ENCODE measurements at regions not wholly inside any gene's neighbourhood (a gene's known extent, or its start where the extent isn't known, plus 50 kb on each side); places are given as distances from the start of the nearest gene placed in this dataset.

GRCh38 chr5:7250611-7251010 is 145.3 kb upstream of the ADCY2 start (continued):
- no peak for TF ChIP-seq ATF2 (CRISPR knock-in tag; IDR thresholded peaks at IDR 0.05; ENCODE audit: borderline replicate concordance, low read depth)
- TF ChIP-seq, protein P1, sequence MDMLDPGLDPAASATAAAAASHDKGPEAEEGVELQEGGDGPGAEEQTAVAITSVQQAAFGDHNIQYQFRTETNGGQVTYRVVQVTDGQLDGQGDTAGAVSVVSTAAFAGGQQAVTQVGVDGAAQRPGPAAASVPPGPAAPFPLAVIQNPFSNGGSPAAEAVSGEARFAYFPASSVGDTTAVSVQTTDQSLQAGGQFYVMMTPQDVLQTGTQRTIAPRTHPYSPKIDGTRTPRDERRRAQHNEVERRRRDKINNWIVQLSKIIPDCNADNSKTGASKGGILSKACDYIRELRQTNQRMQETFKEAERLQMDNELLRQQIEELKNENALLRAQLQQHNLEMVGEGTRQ (CRISPR knock-in tag; IDR thresholded peaks at IDR 0.05) = no peak
- TF ChIP-seq JAZF1 (CRISPR knock-in tag; IDR thresholded peaks at IDR 0.05) = no peak
- TF ChIP-seq RORB (CRISPR knock-in tag; IDR thresholded peaks at IDR 0.05) = no peak

DNA sequence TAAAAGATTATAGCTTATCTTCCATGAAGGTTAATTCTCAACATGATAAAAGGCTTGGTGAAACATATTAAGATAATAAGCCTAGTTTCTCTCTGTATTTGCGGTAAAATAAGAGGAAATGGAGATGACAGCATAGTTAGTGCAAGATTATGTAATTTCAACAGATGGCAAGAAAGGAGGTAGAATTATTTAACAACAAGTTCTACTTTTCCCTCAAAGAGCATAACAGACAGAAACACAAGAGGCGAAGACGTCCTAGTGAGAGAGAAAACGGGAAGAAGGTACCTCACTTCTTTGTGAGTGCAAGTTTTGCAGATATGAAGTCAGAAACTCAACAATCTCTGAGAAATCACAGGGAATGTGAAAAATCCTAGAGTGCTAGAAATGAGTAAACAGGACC is 144.8 kb upstream of the ADCY2 start:
- peaks cover 8% of the 10 kb centered on the region for H3K9me3 Mint-ChIP-seq
- H3K4me3 Mint-ChIP-seq = no peak overlapping the region
- H3K36me3 Mint-ChIP-seq = peaks cover 3% of the 10 kb centered on the region; the same call in 1 of the 2 replicates
- H3K4me1 Mint-ChIP-seq = peaks cover 6% of the 10 kb centered on the region; the same call in 1 of the 2 replicates
- POLR2A ChIA-PET = no interaction called here
- H3K27me3 Mint-ChIP-seq (ENCODE audit: low read depth) = no peaks in the 10 kb centered on the region; the same call in 1 of the 2 replicates
- H3K27ac Mint-ChIP-seq = no peak overlapping the region
- CTCF ChIA-PET = no interaction called here
- ATAC-seq = no peak
- no peak for DNase-seq (ENCODE audit: low spot score)
- TF ChIP-seq CREM (CRISPR knock-in tag; IDR thresholded peaks at IDR 0.05) (no peak), MXD4 (CRISPR knock-in tag; IDR thresholded peaks at IDR 0.05; ENCODE audit: borderline replicate concordance) (no peak), ZNF671 (CRISPR knock-in tag; IDR thresholded peaks at IDR 0.05) (no peak)

GRCh38 chr5:7261049-7261448 is 134.9 kb upstream of the ADCY2 start:
- ChIA-PET POLR2A (interaction anchor here (1.2 kb wide), 1 partner anchor 8 kb away, joined by 5 read pairs; no protein-coding TSS in a partner anchor), CTCF (interaction anchor here (0.6 to 2.5 kb wide), 9 partner anchors 9 to 494 kb away, joined by 3 to 13 read pairs (median 7); partner anchors contain the start of gene ADCY2)
- peaks cover 47% of the 10 kb centered on the region for H3K36me3 Mint-ChIP-seq
- ATAC-seq (peak; percentile 100), DNase-seq (ENCODE audit: low spot score) (peak; percentile 80)
- no peaks in the 10 kb centered on the region; the same call in 1 of the 2 replicates for H3K27me3 Mint-ChIP-seq (ENCODE audit: low read depth)
- peaks cover 60% of the 10 kb centered on the region for H3K4me1 Mint-ChIP-seq
- peaks cover 26% of the 10 kb centered on the region for H3K9me3 Mint-ChIP-seq
- peak overlapping the region; percentile 95 for H3K27ac Mint-ChIP-seq
- peak; percentile 67; the same call in 1 of the 2 replicates for TF ChIP-seq TEAD1 (CRISPR knock-in tag; IDR thresholded peaks at IDR 0.05)
- 0 out of 2 replicates have a peak, but pooled peaks have one; percentile 18 for TF ChIP-seq SP1 (CRISPR knock-in tag; conservative IDR thresholded peaks at IDR 0.05)
- peak; percentile 22; the same call in 1 of the 2 replicates for TF ChIP-seq ZNF423 (CRISPR knock-in tag; IDR thresholded peaks at IDR 0.05)
- TF ChIP-seq, protein P2, sequence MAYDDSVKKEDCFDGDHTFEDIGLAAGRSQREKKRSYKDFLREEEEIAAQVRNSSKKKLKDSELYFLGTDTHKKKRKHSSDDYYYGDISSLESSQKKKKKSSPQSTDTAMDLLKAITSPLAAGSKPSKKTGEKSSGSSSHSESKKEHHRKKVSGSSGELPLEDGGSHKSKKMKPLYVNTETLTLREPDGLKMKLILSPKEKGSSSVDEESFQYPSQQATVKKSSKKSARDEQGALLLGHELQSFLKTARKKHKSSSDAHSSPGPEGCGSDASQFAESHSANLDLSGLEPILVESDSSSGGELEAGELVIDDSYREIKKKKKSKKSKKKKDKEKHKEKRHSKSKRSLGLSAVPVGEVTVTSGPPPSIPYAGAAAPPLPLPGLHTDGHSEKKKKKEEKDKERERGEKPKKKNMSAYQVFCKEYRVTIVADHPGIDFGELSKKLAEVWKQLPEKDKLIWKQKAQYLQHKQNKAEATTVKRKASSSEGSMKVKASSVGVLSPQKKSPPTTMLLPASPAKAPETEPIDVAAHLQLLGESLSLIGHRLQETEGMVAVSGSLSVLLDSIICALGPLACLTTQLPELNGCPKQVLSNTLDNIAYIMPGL (CRISPR knock-in tag; IDR thresholded peaks at IDR 0.05) = 0 out of 2 replicates have a peak, but pooled peaks have one; percentile 42
- TF ChIP-seq ZNF671 (CRISPR knock-in tag; IDR thresholded peaks at IDR 0.05) = no peak
- 0 out of 2 replicates have a peak, but pooled peaks have one; percentile 33 for TF ChIP-seq FOXK1 (CRISPR knock-in tag; IDR thresholded peaks at IDR 0.05)
- TF ChIP-seq, protein P3, sequence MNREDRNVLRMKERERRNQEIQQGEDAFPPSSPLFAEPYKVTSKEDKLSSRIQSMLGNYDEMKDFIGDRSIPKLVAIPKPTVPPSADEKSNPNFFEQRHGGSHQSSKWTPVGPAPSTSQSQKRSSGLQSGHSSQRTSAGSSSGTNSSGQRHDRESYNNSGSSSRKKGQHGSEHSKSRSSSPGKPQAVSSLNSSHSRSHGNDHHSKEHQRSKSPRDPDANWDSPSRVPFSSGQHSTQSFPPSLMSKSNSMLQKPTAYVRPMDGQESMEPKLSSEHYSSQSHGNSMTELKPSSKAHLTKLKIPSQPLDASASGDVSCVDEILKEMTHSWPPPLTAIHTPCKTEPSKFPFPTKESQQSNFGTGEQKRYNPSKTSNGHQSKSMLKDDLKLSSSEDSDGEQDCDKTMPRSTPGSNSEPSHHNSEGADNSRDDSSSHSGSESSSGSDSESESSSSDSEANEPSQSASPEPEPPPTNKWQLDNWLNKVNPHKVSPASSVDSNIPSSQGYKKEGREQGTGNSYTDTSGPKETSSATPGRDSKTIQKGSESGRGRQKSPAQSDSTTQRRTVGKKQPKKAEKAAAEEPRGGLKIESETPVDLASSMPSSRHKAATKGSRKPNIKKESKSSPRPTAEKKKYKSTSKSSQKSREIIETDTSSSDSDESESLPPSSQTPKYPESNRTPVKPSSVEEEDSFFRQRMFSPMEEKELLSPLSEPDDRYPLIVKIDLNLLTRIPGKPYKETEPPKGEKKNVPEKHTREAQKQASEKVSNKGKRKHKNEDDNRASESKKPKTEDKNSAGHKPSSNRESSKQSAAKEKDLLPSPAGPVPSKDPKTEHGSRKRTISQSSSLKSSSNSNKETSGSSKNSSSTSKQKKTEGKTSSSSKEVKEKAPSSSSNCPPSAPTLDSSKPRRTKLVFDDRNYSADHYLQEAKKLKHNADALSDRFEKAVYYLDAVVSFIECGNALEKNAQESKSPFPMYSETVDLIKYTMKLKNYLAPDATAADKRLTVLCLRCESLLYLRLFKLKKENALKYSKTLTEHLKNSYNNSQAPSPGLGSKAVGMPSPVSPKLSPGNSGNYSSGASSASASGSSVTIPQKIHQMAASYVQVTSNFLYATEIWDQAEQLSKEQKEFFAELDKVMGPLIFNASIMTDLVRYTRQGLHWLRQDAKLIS (CRISPR knock-in tag; IDR thresholded peaks at IDR 0.05; ENCODE audit: borderline replicate concordance) = no peak
- TF ChIP-seq NFATC4 (CRISPR knock-in tag; IDR thresholded peaks at IDR 0.05) = no peak
- TF ChIP-seq ETV6 (CRISPR knock-in tag; IDR thresholded peaks at IDR 0.05) = peak; percentile 27; the same call in 1 of the 2 replicates
- peak overlapping the region; percentile 29; the same call in 1 of the 2 replicates for H3K4me3 Mint-ChIP-seq
